Panc1 (cell line): ENCODE measurements at regions not wholly inside any gene's neighbourhood (a gene's known extent, or its start where the extent isn't known, plus 50 kb on each side); places are given as distances from the start of the nearest gene placed in this dataset.

Experiments used
- ATAC-seq: fragments of 200-7000 bp; cut with Tn5 transposase; 2 replicates; pipeline ENCODE4 v1.9.1; 2020; ENCODE audit warnings: mild to moderate bottlenecking, moderate library complexity
- BruUV-seq: library from RNA; stranded (reverse); fragments of 400-500 nt; replicated peaks from 2 replicates; lab custom pipeline; 2021; lab: Mats Ljungman, UMichigan
- CTCF ChIA-PET: fragments of 300-600 bp; sonication (Branson Sonifier 250); formaldehyde crosslinking; loops from one replicate; lab custom pipeline; 2022; ENCODE audit warnings: antibody characterized with exemption; lab: Charles Lee
- POLR2A ChIA-PET: fragments of 300-600 bp; sonication (Branson Sonifier 250); formaldehyde crosslinking; loops from one replicate; lab custom pipeline; 2022; ENCODE audit warnings: antibody characterized with exemption; lab: Charles Lee
- DNase-seq: peaks from one replicate; pipeline ENCODE4 v3.0.0-alpha.2; 2010; ENCODE audit warnings: low read depth, low spot score
- H3K27ac ChIP-seq: 2 replicates; pipeline ENCODE4 v1.5.1; 2011; ENCODE audit warnings: mild to moderate bottlenecking, low read length, inconsistent platforms
- H3K27me3 ChIP-seq: fragments of 200-500 bp; sonication (Bioruptor generic); 2 replicates; pipeline ENCODE4 v1.6.0; 2014; ENCODE audit warnings: low read length, inconsistent platforms; ENCODE audit not compliant: control insufficient read depth, insufficient read depth
- H3K36me3 ChIP-seq: fragments of 200-500 bp; sonication (Bioruptor generic); 2 replicates; pipeline ENCODE4 v1.5.1; 2014; ENCODE audit warnings: inconsistent platforms, mild to moderate bottlenecking, low read length, moderate library complexity; ENCODE audit not compliant: control insufficient read depth, insufficient read depth
- H3K4me1 ChIP-seq: 2 replicates; pipeline ENCODE4 v1.5.1; 2011; ENCODE audit warnings: inconsistent platforms, mild to moderate bottlenecking, low read length, moderate library complexity; ENCODE audit not compliant: control insufficient read depth, insufficient read depth
- H3K4me3 ChIP-seq, 2 experiments: 2 replicates each; pipeline ENCODE4 v1.5.1; 2011 to 2012; ENCODE audit warnings: low read depth in 2 of 2, low read length in 2 of 2, mild to moderate bottlenecking in 2 of 2, inconsistent platforms in 1 of 2, moderate library complexity in 1 of 2
- H3K9me3 ChIP-seq: fragments of 200-500 bp; sonication (Bioruptor generic); 2 replicates; pipeline ENCODE4 v1.5.1; 2014; ENCODE audit warnings: low read depth, mild to moderate bottlenecking, inconsistent platforms, low read length, moderate library complexity; ENCODE audit not compliant: control insufficient read depth, insufficient read depth
- POLR2AphosphoS5 ChIP-seq: IDR thresholded peaks from 2 replicates; pipeline ENCODE4 v1.6.1; 2012; ENCODE audit warnings: mild to moderate bottlenecking, low read depth, low read length, moderate library complexity
- REST ChIP-seq, 2 experiments: IDR thresholded peaks; 2 replicates each; pipeline ENCODE4 v1.6.1; 2011 to 2012; ENCODE audit warnings: low read depth in 2 of 2, control low read depth in 1 of 2, low read length in 1 of 2, mild to moderate bottlenecking in 1 of 2, moderate library complexity in 1 of 2; ENCODE audit not compliant: insufficient read depth in 1 of 2
- SIN3A ChIP-seq: IDR thresholded peaks from 2 replicates; pipeline ENCODE4 v1.6.1; 2012; ENCODE audit warnings: low read depth, mild to moderate bottlenecking, low read length, moderate library complexity, borderline replicate concordance; ENCODE audit not compliant: insufficient read depth
- TCF7L2 ChIP-seq: IDR thresholded peaks from 2 replicates; pipeline ENCODE4 v1.6.1; 2011; ENCODE audit warnings: mild to moderate bottlenecking, low read depth, low read length, inconsistent platforms
- in situ Hi-C: cut with HindIII; loops from 2 replicates; pipeline ENCODE4 v1.10.0; 2016; ENCODE audit warnings: low sequenced_read_pairs, low pct_unique_long_range_greater_than_20kb
- intact Hi-C: fragments of 100-400 bp; cut with micrococcal nuclease; formaldehyde crosslinking; loops from one replicate; pipeline ENCODE4 v1.10.0; 2022; ENCODE audit not compliant: unreplicated experiment
- TF ChIP-seq, protein P1 (sequence below): fragments of 450-650 bp; IDR thresholded peaks from 2 replicates; pipeline ENCODE4 v1.5.1; 2017; ENCODE audit warnings: mild to moderate bottlenecking

- ChIA-PET CTCF (no interaction called here), POLR2A (interaction anchor here (0.7 kb wide), 1 partner anchor 189 kb away, joined by 4 read pairs; no protein-coding TSS in a partner anchor)
- H3K4me3 ChIP-seq = no peak overlapping the region
- no peaks in the 10 kb centered on the region for H3K9me3 ChIP-seq
- H3K27me3 ChIP-seq = no peaks in the 10 kb centered on the region
- no peaks in the 10 kb centered on the region for H3K36me3 ChIP-seq
- intact Hi-C loops (no loop called here), in situ Hi-C loops (no loop called here)
- no TSS peak for BruUV-seq
- no peak for TF ChIP-seq POLR2AphosphoS5
- TF ChIP-seq REST (IDR thresholded peaks at IDR 0.05; ENCODE audit: insufficient read depth in 1 of 2, low read depth in 2 of 2, low read length in 1 of 2) = no peak
- TF ChIP-seq, protein P1, sequence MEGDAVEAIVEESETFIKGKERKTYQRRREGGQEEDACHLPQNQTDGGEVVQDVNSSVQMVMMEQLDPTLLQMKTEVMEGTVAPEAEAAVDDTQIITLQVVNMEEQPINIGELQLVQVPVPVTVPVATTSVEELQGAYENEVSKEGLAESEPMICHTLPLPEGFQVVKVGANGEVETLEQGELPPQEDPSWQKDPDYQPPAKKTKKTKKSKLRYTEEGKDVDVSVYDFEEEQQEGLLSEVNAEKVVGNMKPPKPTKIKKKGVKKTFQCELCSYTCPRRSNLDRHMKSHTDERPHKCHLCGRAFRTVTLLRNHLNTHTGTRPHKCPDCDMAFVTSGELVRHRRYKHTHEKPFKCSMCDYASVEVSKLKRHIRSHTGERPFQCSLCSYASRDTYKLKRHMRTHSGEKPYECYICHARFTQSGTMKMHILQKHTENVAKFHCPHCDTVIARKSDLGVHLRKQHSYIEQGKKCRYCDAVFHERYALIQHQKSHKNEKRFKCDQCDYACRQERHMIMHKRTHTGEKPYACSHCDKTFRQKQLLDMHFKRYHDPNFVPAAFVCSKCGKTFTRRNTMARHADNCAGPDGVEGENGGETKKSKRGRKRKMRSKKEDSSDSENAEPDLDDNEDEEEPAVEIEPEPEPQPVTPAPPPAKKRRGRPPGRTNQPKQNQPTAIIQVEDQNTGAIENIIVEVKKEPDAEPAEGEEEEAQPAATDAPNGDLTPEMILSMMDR = no peak
- TF ChIP-seq SIN3A = no peak
- TF ChIP-seq TCF7L2 = no peak
- no peak overlapping the region for H3K27ac ChIP-seq
- ATAC-seq (no peak), DNase-seq (no peak)
- H3K4me1 ChIP-seq = no peaks in the 10 kb centered on the region
These were observed 80.5 kb downstream of the PALM2AKAP2 start for GRCh38 chr9:109860521-109860920.

DNA sequence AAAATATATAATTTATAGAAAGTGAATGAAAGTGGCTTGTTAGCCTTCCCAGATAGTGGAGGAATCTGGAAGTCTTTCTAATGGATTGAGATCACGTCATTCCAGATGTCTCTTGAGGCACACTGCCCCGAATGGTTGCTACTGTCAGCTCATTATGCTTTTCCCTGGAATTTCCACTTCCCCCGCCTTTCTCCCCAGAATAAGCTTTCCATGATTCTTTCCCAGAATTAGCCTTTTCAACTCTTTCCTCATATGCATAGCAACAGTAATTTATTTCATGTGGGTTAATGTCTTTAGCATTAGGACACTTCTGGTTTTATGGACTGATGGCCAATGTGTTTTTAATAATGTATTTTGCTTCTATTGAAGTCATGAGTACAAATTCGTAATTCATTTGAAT is 81.5 kb downstream of the PALM2AKAP2 start:
- ATAC-seq (no peak), DNase-seq (no peak)
- ChIA-PET CTCF (no interaction called here), POLR2A (no interaction called here)
- no TSS peak for BruUV-seq
- H3K36me3 ChIP-seq = no peaks in the 10 kb centered on the region
- no peak for TF ChIP-seq POLR2AphosphoS5
- TF ChIP-seq TCF7L2 = no peak
- no peak for TF ChIP-seq REST (IDR thresholded peaks at IDR 0.05; ENCODE audit: insufficient read depth in 1 of 2, low read depth in 2 of 2, low read length in 1 of 2)
- TF ChIP-seq, protein P1 = no peak
- TF ChIP-seq SIN3A = no peak
- no peaks in the 10 kb centered on the region for H3K27me3 ChIP-seq
- no peak overlapping the region for H3K27ac ChIP-seq
- H3K4me1 ChIP-seq = no peaks in the 10 kb centered on the region
- in situ Hi-C loops (no loop called here), intact Hi-C loops (no loop called here)
- H3K4me3 ChIP-seq = no peak overlapping the region
- H3K9me3 ChIP-seq = no peaks in the 10 kb centered on the region
